GM12878 (cell line): ENCODE measurements at regions not wholly inside any gene's neighbourhood (a gene's known extent, or its start where the extent isn't known, plus 50 kb on each side); places are given as distances from the start of the nearest gene placed in this dataset.

ENCODE experiments used
- ATAC-seq: fragments of 200-7000 bp; cut with Tn5 transposase; 3 replicates; pipeline ENCODE4 v1.9.1; 2020; ENCODE audit warnings: mild to moderate bottlenecking, moderate library complexity
- BruUV-seq: library from RNA; stranded (reverse); fragments of 400-500 nt; replicated peaks from 2 replicates; lab custom pipeline; 2021; lab: Mats Ljungman, UMichigan
- CTCF ChIA-PET: fragments of 300-600 bp; sonication (Branson Sonifier 250); formaldehyde crosslinking; extraction: SDS; loops from one replicate; lab custom pipeline; 2021; ENCODE audit warnings: inconsistent platforms; lab: Yijun Ruan, JAX
- POLR2A ChIA-PET: fragments of 350-600 bp; formaldehyde crosslinking; extraction: SDS; loops from one replicate; lab custom pipeline; 2021; ENCODE audit warnings: inconsistent platforms; lab: Charles Lee
- RAD21 ChIA-PET: fragments of 300-600 bp; sonication (Branson Sonifier 250); formaldehyde crosslinking; loops from one replicate; lab custom pipeline; 2023; ENCODE audit warnings: antibody characterized with exemption; ENCODE audit not compliant: unreplicated experiment; lab: Charles Lee
- SMC1A ChIA-PET: fragments of 300-600 bp; sonication (Branson Sonifier 250); formaldehyde crosslinking; loops from one replicate; lab custom pipeline; 2023; ENCODE audit not compliant: unreplicated experiment, uncharacterized antibody; lab: Charles Lee
- DNase-seq: peaks from one replicate; pipeline ENCODE4 v3.0.0-alpha.2; 2011; ENCODE audit warnings: low read depth, low spot score
- FAIRE-seq: peaks from 3 replicates; lab custom pipeline; 2011; peaks lifted over from hg19 to GRCh38; lab: Jason Lieb, UNC
- H2AFZ ChIP-seq: 2 replicates; pipeline ENCODE4 v1.6.0; 2011; ENCODE audit warnings: low read depth, low read length, control low read depth; ENCODE audit not compliant: control insufficient read depth
- H3K27ac ChIP-seq: 2 replicates; pipeline ENCODE4 v1.5.1; 2011; ENCODE audit warnings: control low read depth; ENCODE audit not compliant: control insufficient read depth, insufficient read depth
- H3K27me3 ChIP-seq, 2 experiments: replicated peaks in 1 of 2; 2 replicates each; pipeline versions ENCODE4 v1.6.0 to v1.6.1; 2011; ENCODE audit warnings: low read length in 1 of 2; ENCODE audit not compliant: control insufficient read depth in 2 of 2, insufficient read depth in 2 of 2
- H3K36me3 ChIP-seq, 2 experiments: 2 replicates each; pipeline ENCODE4 v1.5.1; 2011; ENCODE audit warnings: low read length in 1 of 2; ENCODE audit not compliant: control insufficient read depth in 2 of 2, insufficient read depth in 2 of 2
- H3K4me1 ChIP-seq: 2 replicates; pipeline ENCODE4 v1.6.1; 2011; ENCODE audit warnings: mild to moderate bottlenecking, low read length, moderate library complexity, mixed read lengths; ENCODE audit not compliant: control insufficient read depth, insufficient read depth
- H3K4me2 ChIP-seq: 2 replicates; pipeline ENCODE4 v1.6.0; 2011; ENCODE audit warnings: control low read depth; ENCODE audit not compliant: control insufficient read depth, insufficient read depth
- H3K4me3 ChIP-seq: fragments of 200-600 bp; sonication (generic); 2 replicates; pipeline ENCODE4 v1.5.1; 2016
- H3K79me2 ChIP-seq: 2 replicates; pipeline ENCODE4 v1.6.0; 2011; ENCODE audit warnings: low read length; ENCODE audit not compliant: control insufficient read depth, insufficient read depth
- H3K9ac ChIP-seq: 2 replicates; pipeline ENCODE4 v1.8.0; 2011; ENCODE audit warnings: low read length, control low read depth, mixed read lengths; ENCODE audit not compliant: control insufficient read depth, insufficient read depth
- H3K9me3 ChIP-seq: replicated peaks from 3 replicates; pipeline ENCODE4 v1.5.1; 2011; ENCODE audit warnings: mild to moderate bottlenecking, low read length; ENCODE audit not compliant: control insufficient read depth, insufficient read depth
- H4K20me1 ChIP-seq: 2 replicates; pipeline ENCODE4 v1.6.0; 2011; ENCODE audit not compliant: control insufficient read depth, insufficient read depth
- CEBPB ChIP-seq, 2 experiments: fragments of 150-350 bp in 1 of 2; IDR thresholded peaks; 2 replicates each; pipeline ENCODE4 v1.6.1; 2012 to 2014; ENCODE audit warnings: low read depth in 2 of 2, low read length in 2 of 2, borderline replicate concordance in 1 of 2, inconsistent platforms in 1 of 2
- CHD2 ChIP-seq: IDR thresholded peaks from 2 replicates; pipeline ENCODE4 v1.6.1; 2011; ENCODE audit warnings: low read depth, low read length, improper control_type of control experiment, borderline replicate concordance
- EZH2 ChIP-seq: IDR thresholded peaks from 2 replicates; pipeline ENCODE4 v1.6.1; 2012; ENCODE audit warnings: low read depth, mild to moderate bottlenecking, control low read depth, inconsistent platforms, low read length, borderline replicate concordance; ENCODE audit not compliant: control insufficient read depth
- NFXL1 ChIP-seq: fragments of 450-650 bp; IDR thresholded peaks from 2 replicates; pipeline ENCODE4 v1.6.1; 2017; ENCODE audit warnings: antibody characterized with exemption, mild to moderate bottlenecking, borderline replicate concordance
- NRF1 ChIP-seq: conservative IDR thresholded peaks from 2 replicates; pipeline ENCODE4 v1.6.1; 2011; ENCODE audit warnings: mild to moderate bottlenecking, low read depth, low read length, improper control_type of control experiment
- RELB ChIP-seq: fragments of 450-650 bp; IDR thresholded peaks from 2 replicates; pipeline ENCODE4 v1.6.1; 2017; ENCODE audit warnings: low read depth, mild to moderate bottlenecking, moderate library complexity
- SREBF2 ChIP-seq: IDR thresholded peaks from 2 replicates; pipeline ENCODE4 v1.6.1; 2012; ENCODE audit warnings: mild to moderate bottlenecking, low read length
- STAT3 ChIP-seq: IDR thresholded peaks from 2 replicates; pipeline ENCODE4 v1.6.1; 2011; ENCODE audit warnings: low read depth, low read length, improper control_type of control experiment
- YBX1 ChIP-seq: fragments of 450-650 bp; IDR thresholded peaks from 2 replicates; pipeline ENCODE4 v1.6.1; 2016; ENCODE audit warnings: antibody characterized with exemption
- ZNF592 ChIP-seq: fragments of 450-650 bp; IDR thresholded peaks from 2 replicates; pipeline ENCODE4 v1.6.1; 2017; ENCODE audit warnings: mild to moderate bottlenecking, moderate library complexity
- WGBS: methylation state at CpG from one replicate; pipeline ENCODE4 v1.1.6; 2016; ENCODE audit warnings: low lambda C conversion rate; ENCODE audit not compliant: insufficient replicate concordance, insufficient coverage; ENCODE audit errors: missing lambda C conversion rate; 5-methylcytosine and 5-hydroxymethylcytosine counted together
- in situ Hi-C: fragments of 300-500 bp; cut with MboI; formaldehyde crosslinking; loops from 9 replicates; pipeline ENCODE4 v1.14.3; 2018; ENCODE audit warnings: mixed read lengths
- intact Hi-C: fragments of 100-400 bp; cut with micrococcal nuclease; formaldehyde crosslinking; loops from one replicate; pipeline ENCODE4 v1.14.2; 2022; ENCODE audit not compliant: unreplicated experiment
- TF ChIP-seq, protein P1 (sequence below): fragments of 450-650 bp; formaldehyde crosslinking; IDR thresholded peaks from 2 replicates; pipeline ENCODE4 v1.4.0; 2022; ENCODE audit warnings: mild to moderate bottlenecking, moderate library complexity

GRCh38 chr6:85866758-85867401 lies 224.2 kb upstream of the SYNCRIP start:
- ChIA-PET POLR2A (no interaction called here), SMC1A (no interaction called here), RAD21 (no interaction called here), CTCF (no interaction called here)
- Histone ChIP-seq H3K9ac (no peak overlapping the region), H3K4me2 (no peak overlapping the region), H3K27me3 (no peaks in the 10 kb centered on the region), H3K4me1 (no peaks in the 10 kb centered on the region), H3K9me3 (no peaks in the 10 kb centered on the region), H2AFZ (no peak overlapping the region), H3K79me2 (no peaks in the 10 kb centered on the region), H3K27ac (no peak overlapping the region), H4K20me1 (no peaks in the 10 kb centered on the region), H3K36me3 (no peaks in the 10 kb centered on the region), H3K4me3 (no peak overlapping the region)
- intact Hi-C loops (no loop called here), in situ Hi-C loops (no loop called here)
- FAIRE-seq: no peak
- no TSS peak for BruUV-seq
- peak; percentile 23 for ATAC-seq
- WGBS: 41% methylated on average over 10 of the region's 10 CpGs
- DNase-seq: no peak
- no peak for TF ChIP-seq ZNF592
- TF ChIP-seq SREBF2: no peak
- no peak for TF ChIP-seq RELB
- no peak for TF ChIP-seq NFXL1
- TF ChIP-seq STAT3: no peak
- TF ChIP-seq, protein P1, sequence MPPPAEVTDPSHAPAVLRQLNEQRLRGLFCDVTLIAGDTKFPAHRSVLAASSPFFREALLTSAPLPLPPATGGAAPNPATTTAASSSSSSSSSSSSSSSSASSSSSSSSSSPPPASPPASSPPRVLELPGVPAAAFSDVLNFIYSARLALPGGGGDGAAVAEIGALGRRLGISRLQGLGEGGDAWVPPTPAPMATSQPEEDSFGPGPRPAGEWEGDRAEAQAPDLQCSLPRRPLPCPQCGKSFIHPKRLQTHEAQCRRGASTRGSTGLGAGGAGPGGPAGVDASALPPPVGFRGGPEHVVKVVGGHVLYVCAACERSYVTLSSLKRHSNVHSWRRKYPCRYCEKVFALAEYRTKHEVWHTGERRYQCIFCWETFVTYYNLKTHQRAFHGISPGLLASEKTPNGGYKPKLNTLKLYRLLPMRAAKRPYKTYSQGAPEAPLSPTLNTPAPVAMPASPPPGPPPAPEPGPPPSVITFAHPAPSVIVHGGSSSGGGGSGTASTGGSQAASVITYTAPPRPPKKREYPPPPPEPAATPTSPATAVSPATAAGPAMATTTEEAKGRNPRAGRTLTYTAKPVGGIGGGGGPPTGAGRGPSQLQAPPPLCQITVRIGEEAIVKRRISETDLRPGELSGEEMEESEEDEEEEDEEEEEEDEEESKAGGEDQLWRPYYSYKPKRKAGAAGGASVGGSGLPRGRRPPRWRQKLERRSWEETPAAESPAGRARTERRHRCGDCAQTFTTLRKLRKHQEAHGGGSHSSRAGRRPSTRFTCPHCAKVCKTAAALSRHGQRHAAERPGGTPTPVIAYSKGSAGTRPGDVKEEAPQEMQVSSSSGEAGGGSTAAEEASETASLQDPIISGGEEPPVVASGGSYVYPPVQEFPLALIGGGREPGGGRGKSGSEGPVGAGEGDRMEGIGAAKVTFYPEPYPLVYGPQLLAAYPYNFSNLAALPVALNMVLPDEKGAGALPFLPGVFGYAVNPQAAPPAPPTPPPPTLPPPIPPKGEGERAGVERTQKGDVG (CRISPR knock-in tag): no peak
- TF ChIP-seq YBX1: no peak
- TF ChIP-seq CHD2: no peak
- no peak for TF ChIP-seq NRF1
- no peak for TF ChIP-seq EZH2
- no peak for TF ChIP-seq CEBPB (IDR thresholded peaks at IDR 0.05; ENCODE audit: borderline replicate concordance in 1 of 2, low read depth in 2 of 2, low read length in 2 of 2)
